ENCODE measurements at regions not wholly inside any gene's neighbourhood (a gene's known extent, or its start where the extent isn't known, plus 50 kb on each side); places are given as distances from the start of the nearest gene placed in this dataset.

- TF ChIP-seq CTCF (IDR thresholded peaks at IDR 0.05; ENCODE audit: unreplicated experiment), result no peak
- Mint-ChIP-seq H3K27me3 (ENCODE audit: low read depth) (no peaks in the 10 kb centered on the region), H3K36me3 (peaks cover 15% of the 10 kb centered on the region), H3K9me3 (no peaks in the 10 kb centered on the region), H3K4me3 (no peak overlapping the region), H3K27ac (no peak overlapping the region), H3K4me1 (no peaks in the 10 kb centered on the region)
- DNase-seq (ENCODE audit: low spot score in 2 of 2, unreplicated experiment in 2 of 2), result no peak
These were observed 134.8 kb upstream of the KIF26B start for GRCh38 chr1:245019910-245020486.

- no peak for DNase-seq (ENCODE audit: low spot score in 2 of 2, unreplicated experiment in 2 of 2)
- H3K27ac Mint-ChIP-seq, result no peak overlapping the region
- peaks cover 4% of the 10 kb centered on the region for H3K36me3 Mint-ChIP-seq
- H3K9me3 Mint-ChIP-seq, result no peaks in the 10 kb centered on the region
- H3K4me3 Mint-ChIP-seq, result no peak overlapping the region
- TF ChIP-seq CTCF (IDR thresholded peaks at IDR 0.05; ENCODE audit: unreplicated experiment), result no peak
- H3K4me1 Mint-ChIP-seq, result no peaks in the 10 kb centered on the region
- no peaks in the 10 kb centered on the region for H3K27me3 Mint-ChIP-seq (ENCODE audit: low read depth)
These were observed 138.1 kb upstream of the KIF26B start for GRCh38 chr1:245016700-245017099.

GRCh38 chr1:245015031-245015430 is 139.8 kb upstream of the KIF26B start:
- H3K27ac Mint-ChIP-seq, result no peak overlapping the region
- H3K27me3 Mint-ChIP-seq (ENCODE audit: low read depth), result no peaks in the 10 kb centered on the region
- no peak for TF ChIP-seq CTCF (IDR thresholded peaks at IDR 0.05; ENCODE audit: unreplicated experiment)
- DNase-seq (ENCODE audit: low spot score in 2 of 2, unreplicated experiment in 2 of 2), result no peak
- no peaks in the 10 kb centered on the region for H3K9me3 Mint-ChIP-seq
- H3K36me3 Mint-ChIP-seq, result peaks cover 6% of the 10 kb centered on the region
- H3K4me1 Mint-ChIP-seq, result no peaks in the 10 kb centered on the region
- no peak overlapping the region for H3K4me3 Mint-ChIP-seq

- no peak for TF ChIP-seq CTCF (IDR thresholded peaks at IDR 0.05; ENCODE audit: unreplicated experiment)
- peaks cover 7% of the 10 kb centered on the region for H3K36me3 Mint-ChIP-seq
- H3K27ac Mint-ChIP-seq, result no peak overlapping the region
- H3K27me3 Mint-ChIP-seq (ENCODE audit: low read depth), result no peaks in the 10 kb centered on the region
- DNase-seq (ENCODE audit: low spot score in 2 of 2, unreplicated experiment in 2 of 2), result no peak
- no peak overlapping the region for H3K4me3 Mint-ChIP-seq
- H3K4me1 Mint-ChIP-seq, result no peaks in the 10 kb centered on the region
- no peaks in the 10 kb centered on the region for H3K9me3 Mint-ChIP-seq
These were observed 140.3 kb upstream of the KIF26B start for GRCh38 chr1:245014247-245015029.

GRCh38 chr1:245010018-245010614 is 144.7 kb upstream of the KIF26B start:
- Mint-ChIP-seq H3K36me3 (peaks cover 4% of the 10 kb centered on the region), H3K9me3 (no peaks in the 10 kb centered on the region), H3K27ac (no peak overlapping the region), H3K4me3 (no peak overlapping the region), H3K27me3 (ENCODE audit: low read depth) (no peaks in the 10 kb centered on the region), H3K4me1 (no peaks in the 10 kb centered on the region)
- TF ChIP-seq CTCF (IDR thresholded peaks at IDR 0.05; ENCODE audit: unreplicated experiment), result no peak
- DNase-seq (ENCODE audit: low spot score in 2 of 2, unreplicated experiment in 2 of 2), result no peak

Measured in mesothelial cell of epicardium (in vitro differentiated cells).